22Rv1 (cell line): ENCODE measurements at regions not wholly inside any gene's neighbourhood (a gene's known extent, or its start where the extent isn't known, plus 50 kb on each side); places are given as distances from the start of the nearest gene placed in this dataset.

Source experiments
- H3K27ac ChIP-seq: fragments of 450-650 bp; 2 replicates; pipeline ENCODE4 v1.5.1; 2017
- ZFX ChIP-seq: fragments of 450-650 bp; IDR thresholded peaks from 2 replicates; pipeline ENCODE4 v1.6.1; 2017; ENCODE audit warnings: antibody characterized with exemption, borderline replicate concordance
- TF ChIP-seq, protein P1 (sequence below): fragments of 450-650 bp; IDR thresholded peaks from 2 replicates; pipeline ENCODE4 v1.5.1; 2017; ENCODE audit warnings: mild to moderate bottlenecking

DNA sequence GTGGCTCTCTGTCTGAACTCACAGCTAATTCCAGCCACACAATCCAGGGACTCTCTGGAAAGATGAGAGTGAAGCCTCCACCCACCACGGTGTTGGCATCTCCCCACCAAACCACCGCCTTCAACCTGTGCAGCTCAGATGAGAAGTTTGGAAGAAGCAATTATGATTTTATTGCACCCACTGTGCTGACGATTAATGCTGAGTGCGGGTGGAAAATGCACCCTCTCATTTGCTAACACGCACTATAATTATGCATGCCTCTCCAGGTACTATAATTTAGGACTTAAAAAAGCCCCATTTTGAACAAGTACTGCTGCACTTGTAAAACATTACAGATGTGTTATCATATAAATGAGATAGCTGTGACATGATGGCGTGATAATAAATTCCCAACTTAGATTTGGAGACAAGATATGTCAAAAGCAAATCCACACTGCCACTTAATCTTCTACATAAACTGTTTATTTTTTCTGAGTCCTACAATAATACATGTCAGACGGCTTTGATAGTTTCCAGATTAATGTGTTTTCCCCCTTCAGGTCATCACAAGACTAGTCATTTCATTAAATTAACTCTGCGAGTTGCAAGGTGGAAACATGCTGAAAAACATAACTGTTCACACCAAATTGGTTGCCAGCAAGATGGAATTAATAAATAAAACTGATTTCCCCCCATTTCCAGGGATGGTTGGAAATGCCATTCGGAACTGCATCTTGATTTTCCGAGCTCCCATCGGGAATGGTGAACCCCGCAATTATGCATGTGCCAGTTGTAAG is 466.5 kb upstream of the MAF start:
- no peak overlapping the region for H3K27ac ChIP-seq
- TF ChIP-seq, protein P1, sequence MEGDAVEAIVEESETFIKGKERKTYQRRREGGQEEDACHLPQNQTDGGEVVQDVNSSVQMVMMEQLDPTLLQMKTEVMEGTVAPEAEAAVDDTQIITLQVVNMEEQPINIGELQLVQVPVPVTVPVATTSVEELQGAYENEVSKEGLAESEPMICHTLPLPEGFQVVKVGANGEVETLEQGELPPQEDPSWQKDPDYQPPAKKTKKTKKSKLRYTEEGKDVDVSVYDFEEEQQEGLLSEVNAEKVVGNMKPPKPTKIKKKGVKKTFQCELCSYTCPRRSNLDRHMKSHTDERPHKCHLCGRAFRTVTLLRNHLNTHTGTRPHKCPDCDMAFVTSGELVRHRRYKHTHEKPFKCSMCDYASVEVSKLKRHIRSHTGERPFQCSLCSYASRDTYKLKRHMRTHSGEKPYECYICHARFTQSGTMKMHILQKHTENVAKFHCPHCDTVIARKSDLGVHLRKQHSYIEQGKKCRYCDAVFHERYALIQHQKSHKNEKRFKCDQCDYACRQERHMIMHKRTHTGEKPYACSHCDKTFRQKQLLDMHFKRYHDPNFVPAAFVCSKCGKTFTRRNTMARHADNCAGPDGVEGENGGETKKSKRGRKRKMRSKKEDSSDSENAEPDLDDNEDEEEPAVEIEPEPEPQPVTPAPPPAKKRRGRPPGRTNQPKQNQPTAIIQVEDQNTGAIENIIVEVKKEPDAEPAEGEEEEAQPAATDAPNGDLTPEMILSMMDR, result no peak
- TF ChIP-seq ZFX, result no peak

DNA sequence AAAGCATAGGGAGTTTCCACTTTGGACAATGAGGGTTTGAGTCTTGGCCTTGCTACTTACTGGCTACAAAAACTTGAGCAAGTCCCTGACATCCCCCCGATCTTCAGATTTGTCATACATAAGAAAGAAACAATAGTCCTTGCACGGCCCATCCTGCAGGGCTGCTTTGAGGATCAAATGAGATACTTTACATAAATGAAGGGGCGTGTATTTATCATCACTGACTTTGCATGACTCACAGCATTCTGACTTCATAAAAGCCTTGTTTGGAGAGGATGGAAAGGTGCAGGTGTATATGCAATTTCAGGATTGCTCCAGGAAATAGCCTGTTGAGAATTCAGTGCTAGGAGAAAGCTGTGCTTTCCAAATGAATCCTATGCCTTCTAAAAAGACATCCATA is 465.0 kb upstream of the MAF start:
- no peak for TF ChIP-seq ZFX
- TF ChIP-seq, protein P1, result no peak
- no peak overlapping the region for H3K27ac ChIP-seq

DNA sequence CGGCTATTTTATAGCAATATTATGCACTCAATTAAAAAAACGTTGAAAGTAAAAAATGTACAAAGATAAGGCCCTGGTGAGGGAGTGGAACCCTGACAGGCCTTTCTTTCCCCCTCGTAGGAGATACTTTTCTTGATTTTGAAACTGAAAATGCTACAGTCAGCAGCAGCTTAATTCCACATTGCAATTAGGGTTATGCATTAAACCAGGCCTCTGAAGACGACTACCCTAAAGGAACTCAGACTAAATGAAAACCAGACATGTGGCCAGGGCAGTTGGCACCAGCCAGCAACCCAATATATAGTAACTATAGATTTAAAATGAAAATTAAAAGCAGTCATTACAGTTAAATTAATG is 463.2 kb upstream of the MAF start:
- no peak for TF ChIP-seq ZFX
- TF ChIP-seq, protein P1, result no peak
- no peak overlapping the region for H3K27ac ChIP-seq

DNA sequence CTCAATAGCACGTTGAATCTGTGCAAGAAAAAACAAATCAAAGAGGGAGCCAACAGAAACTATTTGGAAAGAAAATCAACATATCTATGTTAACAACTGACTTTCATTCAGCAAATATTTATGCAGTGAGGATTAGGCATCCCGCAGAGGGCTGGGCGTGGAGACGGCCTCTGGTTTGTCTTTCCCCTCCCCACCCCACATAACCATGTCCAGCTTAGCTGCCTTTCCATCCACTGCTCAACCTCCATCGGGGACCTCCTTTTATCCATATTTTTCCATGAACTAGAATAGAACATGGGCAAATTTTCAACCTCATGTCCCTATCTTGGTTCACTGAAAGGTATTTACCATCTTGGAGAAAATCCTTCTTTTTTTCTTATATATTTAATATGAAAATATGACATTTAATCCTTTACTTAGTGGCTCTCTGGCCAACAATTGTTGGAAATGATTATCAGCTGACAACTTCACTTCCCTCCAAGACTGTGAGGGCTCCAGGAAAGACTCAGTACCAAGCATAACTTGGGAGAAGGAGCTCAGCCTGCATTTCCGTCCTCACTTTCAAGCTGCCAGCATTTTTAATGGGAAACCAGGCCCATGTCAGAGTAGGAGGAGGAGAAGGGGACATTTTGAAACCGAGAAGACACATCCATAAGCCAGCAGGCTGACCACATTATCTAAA is 462.6 kb upstream of the MAF start:
- TF ChIP-seq, protein P1, result no peak
- no peak for TF ChIP-seq ZFX
- H3K27ac ChIP-seq, result no peak overlapping the region

DNA sequence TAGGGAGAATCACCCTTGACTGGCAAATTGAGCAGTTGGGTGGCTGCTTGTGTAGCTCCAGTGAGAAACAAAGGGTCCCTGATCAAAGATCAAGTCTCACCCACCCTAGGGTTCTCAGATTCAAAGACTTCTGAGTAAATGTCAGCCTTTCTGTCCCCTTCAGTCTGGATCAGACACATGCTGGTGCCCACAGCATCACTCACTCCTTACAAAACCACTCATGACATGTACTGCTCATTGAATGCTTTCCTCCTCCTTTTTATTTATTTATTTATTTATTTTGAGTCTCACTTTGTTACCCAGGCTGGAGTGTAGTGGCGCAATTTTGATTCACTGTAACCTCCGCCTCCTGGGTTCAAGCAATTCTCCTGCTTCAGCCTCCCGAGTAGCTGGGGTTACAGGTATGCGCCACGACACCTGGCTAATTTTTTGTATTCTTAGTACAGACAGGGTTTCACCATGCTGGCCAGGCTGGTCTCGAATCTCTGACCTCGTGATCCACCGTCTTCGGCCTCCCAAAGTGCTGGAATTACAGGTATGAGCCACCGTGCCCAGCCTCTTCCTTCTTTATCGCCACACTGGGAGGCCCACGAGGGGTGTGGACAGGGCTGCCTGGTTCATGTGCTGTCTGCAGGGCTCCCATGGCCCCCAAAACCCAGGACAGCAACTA is 462.0 kb upstream of the MAF start:
- no peak overlapping the region for H3K27ac ChIP-seq
- TF ChIP-seq, protein P1, result no peak
- TF ChIP-seq ZFX, result no peak

DNA sequence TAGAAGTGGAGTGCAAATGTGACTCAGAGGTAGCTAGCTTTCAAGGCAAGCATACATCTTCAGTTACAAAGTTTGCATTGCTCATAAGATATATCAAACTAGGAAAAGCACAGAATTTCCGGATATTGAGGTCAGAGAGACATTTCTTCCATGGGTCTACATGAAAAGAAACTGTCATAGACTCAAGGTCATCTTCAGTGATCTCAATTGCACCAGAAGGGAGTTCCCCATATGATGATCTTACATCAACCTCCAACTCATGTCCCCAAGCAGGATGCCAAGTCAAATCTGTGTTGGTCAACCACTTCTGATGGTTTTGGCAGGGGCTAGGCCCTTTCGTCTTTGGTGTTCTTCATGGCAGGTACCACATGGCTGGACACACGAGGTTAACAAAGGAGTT is 459.9 kb upstream of the MAF start:
- no peak for TF ChIP-seq ZFX
- TF ChIP-seq, protein P1, result no peak
- H3K27ac ChIP-seq, result no peak overlapping the region

DNA sequence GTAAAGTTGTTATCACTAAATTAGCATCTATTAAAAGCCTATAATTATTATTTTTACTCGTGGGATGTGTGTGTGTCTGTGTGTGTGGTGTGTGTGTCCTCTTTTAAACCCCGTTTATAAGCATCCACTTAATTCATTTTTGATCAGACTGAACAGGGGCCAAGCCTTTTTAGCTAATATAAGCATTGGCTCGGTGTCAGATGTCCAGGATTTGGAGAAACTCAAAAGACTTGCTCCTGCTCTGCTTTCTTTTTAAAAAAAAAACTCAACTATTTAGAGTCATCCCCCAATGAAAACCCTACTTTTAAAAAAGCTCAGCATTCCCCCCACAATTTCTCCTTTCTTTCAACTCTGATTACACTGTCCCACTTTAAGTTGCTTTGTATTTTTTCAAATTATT is 459.3 kb upstream of the MAF start:
- TF ChIP-seq, protein P1, result no peak
- no peak for TF ChIP-seq ZFX
- no peak overlapping the region for H3K27ac ChIP-seq
